Suprapubic skin (tissue), 4 donors: ENCODE measurements at regions not wholly inside any gene's neighbourhood (a gene's known extent, or its start where the extent isn't known, plus 50 kb on each side); places are given as distances from the start of the nearest gene placed in this dataset.

Experiments
- POLR2A ChIP-seq, 2 donors: fragments of 450-650 bp; IDR thresholded peaks; one replicate each; pipeline ENCODE4 v1.6.1; 2017; ENCODE audit warnings: antibody characterized with exemption in 2 of 2, mild to moderate bottlenecking in 2 of 2, moderate library complexity in 2 of 2
- POLR2AphosphoS5 ChIP-seq, 3 donors: sonication (generic); formaldehyde crosslinking; IDR thresholded peaks; one replicate each; pipeline ENCODE4 v1.6.1; 2017; ENCODE audit warnings: antibody characterized with exemption in 3 of 3

DNA sequence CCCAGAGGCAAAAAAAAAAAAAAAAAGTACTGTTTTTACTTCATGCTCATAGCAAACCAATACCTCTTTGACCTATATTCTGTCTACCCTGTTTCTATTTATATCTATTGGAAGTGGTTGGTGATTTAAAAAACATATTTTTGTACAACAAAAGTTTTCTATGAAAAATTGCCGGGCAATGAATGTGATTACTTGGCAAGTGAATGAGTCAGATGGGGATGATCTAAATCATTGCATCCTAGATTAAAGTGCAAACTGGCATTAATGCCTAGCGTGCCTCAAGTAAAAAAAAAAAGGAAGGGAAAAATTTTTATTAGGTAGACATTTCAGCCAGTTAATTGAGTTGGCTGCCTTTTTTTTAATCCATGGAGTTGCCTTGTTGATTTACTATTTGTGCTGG, 500.6 kb downstream of the KCTD12 start:
- no peak for TF ChIP-seq POLR2AphosphoS5 (IDR thresholded peaks at IDR 0.05)
- no peak for TF ChIP-seq POLR2A (IDR thresholded peaks at IDR 0.05)
